ENCODE measurements at regions not wholly inside any gene's neighbourhood (a gene's known extent, or its start where the extent isn't known, plus 50 kb on each side); places are given as distances from the start of the nearest gene placed in this dataset.

DNA sequence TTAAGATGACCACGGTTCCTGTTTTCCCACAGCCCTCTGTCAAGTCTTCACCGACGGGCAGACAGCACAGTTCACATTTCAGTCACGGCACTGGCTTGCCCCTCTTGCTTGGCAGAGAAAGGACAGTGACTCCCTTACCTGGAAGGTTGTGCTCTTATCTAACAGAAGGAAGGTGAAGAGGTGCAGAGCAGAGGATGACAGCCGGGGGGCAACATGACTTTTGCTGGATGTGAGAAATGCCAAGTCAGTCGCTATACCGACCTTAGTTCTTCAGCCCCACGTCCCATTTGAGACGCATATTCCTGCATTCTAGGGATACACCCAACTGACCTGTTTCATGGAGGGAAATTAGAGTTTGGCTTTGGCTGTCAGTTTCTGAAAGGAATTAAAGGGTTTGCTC lies 492.3 kb downstream of the NPIPA7 start:
- in situ Hi-C loops (cut with MboI; ENCODE audit: low pct_unique_long_range_greater_than_20kb, low sequenced_read_pairs, unreplicated experiment): loop anchor here (25.0 kb wide), 2 partner anchors 341 to 716 kb away; no protein-coding TSS in a partner anchor
- no peak for DNase-seq (ENCODE audit: low spot score)
- TF ChIP-seq, protein P1, sequence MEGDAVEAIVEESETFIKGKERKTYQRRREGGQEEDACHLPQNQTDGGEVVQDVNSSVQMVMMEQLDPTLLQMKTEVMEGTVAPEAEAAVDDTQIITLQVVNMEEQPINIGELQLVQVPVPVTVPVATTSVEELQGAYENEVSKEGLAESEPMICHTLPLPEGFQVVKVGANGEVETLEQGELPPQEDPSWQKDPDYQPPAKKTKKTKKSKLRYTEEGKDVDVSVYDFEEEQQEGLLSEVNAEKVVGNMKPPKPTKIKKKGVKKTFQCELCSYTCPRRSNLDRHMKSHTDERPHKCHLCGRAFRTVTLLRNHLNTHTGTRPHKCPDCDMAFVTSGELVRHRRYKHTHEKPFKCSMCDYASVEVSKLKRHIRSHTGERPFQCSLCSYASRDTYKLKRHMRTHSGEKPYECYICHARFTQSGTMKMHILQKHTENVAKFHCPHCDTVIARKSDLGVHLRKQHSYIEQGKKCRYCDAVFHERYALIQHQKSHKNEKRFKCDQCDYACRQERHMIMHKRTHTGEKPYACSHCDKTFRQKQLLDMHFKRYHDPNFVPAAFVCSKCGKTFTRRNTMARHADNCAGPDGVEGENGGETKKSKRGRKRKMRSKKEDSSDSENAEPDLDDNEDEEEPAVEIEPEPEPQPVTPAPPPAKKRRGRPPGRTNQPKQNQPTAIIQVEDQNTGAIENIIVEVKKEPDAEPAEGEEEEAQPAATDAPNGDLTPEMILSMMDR (IDR thresholded peaks at IDR 0.05; ENCODE audit: extremely low read depth, insufficient read depth, missing control alignments): no peak

DNA sequence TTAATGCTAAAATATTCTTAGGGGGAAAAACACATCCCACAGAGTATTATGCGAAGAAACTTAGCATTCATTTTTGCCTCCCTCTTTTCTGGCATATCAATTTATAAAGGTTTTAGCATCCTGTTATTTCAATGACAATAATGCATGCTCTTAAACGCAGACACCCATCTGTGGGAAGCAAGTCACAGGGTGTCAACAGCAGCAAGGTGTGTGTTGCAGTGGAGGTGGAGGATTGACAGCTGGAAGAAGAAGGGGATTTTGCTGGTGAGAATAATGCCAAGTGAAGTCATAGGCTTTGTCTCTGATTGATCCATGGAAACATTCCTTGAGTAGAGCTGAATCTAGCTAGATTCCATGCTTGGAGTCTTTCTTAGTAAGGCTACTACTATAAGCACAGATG lies 498.1 kb downstream of the NPIPA7 start:
- in situ Hi-C loops (cut with MboI; ENCODE audit: low pct_unique_long_range_greater_than_20kb, low sequenced_read_pairs, unreplicated experiment): no loop called here
- DNase-seq (ENCODE audit: low spot score): no peak
- TF ChIP-seq, protein P1 (IDR thresholded peaks at IDR 0.05; ENCODE audit: extremely low read depth, insufficient read depth, missing control alignments): no peak

DNA sequence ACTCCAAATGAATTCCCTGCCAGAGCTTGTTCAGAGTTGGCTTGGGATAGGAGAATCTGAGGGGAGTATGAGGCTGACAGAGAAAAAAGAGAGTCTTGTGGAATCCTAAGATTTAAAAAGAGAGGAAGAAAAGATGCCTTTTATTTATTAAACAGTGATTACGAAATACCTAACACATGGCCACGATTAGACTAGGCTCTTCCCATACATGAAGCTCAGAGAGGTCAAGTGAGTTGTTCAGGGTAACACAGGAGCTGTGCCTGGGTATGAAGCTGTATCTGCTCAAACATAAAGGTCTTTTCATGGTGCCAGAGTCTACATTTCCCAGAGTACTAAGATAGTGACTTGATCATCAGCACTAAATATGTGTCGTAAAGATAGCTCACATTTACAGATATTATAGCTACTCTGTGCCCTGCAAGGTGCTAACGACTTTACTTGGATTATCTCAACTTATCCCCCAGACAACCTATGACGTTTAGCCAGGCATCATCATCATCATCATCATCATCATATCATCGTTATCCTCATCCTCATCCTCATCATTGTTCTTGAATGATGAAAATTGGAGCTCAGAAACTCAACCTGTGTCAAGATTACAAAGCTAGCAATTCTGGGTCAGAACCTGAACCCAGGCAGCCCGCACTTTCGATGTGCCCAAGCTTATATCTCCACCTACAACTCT lies 500.8 kb downstream of the NPIPA7 start:
- TF ChIP-seq, protein P1 (IDR thresholded peaks at IDR 0.05; ENCODE audit: extremely low read depth, insufficient read depth, missing control alignments): no peak
- DNase-seq (ENCODE audit: low spot score): no peak
- in situ Hi-C loops (cut with MboI; ENCODE audit: low pct_unique_long_range_greater_than_20kb, low sequenced_read_pairs, unreplicated experiment): no loop called here

DNA sequence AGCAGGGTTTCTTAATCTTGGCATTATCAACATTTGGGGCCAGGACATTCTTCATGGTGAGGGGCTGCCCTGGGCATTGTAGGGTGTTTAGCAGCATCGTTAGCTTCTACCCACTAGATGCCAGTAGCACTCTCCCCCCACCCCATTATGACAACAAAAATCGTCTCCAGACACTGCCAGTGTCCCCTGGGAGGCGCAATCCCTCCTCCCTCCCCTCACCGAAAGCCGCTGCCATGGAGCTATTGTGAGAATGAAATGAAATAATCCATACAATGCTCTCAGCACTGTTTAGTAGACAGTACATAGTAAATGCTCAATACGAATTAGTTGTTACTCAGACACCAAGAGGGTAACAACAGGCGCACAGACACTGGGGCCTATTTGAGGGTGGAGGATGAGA lies 502.9 kb downstream of the NPIPA7 start:
- DNase-seq (ENCODE audit: low spot score): no peak
- in situ Hi-C loops (cut with MboI; ENCODE audit: low pct_unique_long_range_greater_than_20kb, low sequenced_read_pairs, unreplicated experiment): no loop called here
- TF ChIP-seq, protein P1 (IDR thresholded peaks at IDR 0.05; ENCODE audit: extremely low read depth, insufficient read depth, missing control alignments): no peak

DNA sequence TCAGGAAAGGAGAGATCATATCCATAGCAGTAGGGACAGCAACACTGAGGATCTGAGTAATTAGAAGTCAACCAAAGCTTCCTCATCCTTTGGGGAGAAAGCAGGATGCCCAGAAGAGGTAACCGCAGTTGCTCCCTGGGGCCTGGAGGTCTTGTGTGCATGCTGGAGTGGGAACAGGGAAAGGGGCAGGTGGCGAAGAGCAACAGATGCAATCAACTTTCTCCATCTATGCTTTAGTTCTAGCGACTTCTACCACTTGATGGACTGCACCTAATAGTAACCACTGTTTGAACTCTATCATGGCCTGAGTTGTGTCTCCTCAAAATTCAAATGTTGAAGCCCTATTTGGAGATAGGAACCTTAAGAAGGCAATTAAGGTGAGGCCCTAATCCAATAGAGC lies 503.8 kb downstream of the NPIPA7 start:
- in situ Hi-C loops (cut with MboI; ENCODE audit: low pct_unique_long_range_greater_than_20kb, low sequenced_read_pairs, unreplicated experiment): no loop called here
- TF ChIP-seq, protein P1 (IDR thresholded peaks at IDR 0.05; ENCODE audit: extremely low read depth, insufficient read depth, missing control alignments): no peak
- DNase-seq (ENCODE audit: low spot score): no peak

DNA sequence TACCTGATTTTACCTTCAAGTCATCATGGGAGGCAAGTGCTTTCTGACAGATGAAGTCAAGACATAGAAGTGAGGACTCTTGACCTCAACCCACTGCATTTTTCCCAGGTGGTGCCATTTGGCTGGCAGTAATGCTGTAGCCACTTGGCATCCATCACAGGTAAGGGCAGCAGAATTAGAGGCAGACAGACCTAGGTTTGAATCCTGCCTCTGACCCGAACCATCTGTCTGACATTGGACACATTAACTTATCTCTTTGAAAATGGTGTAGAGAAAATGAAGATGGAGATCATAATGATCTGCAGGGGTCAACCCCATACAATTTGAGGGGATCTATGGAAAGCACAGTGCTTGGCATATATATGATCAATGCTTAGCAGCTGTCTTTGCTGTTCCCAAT lies 505.5 kb downstream of the NPIPA7 start:
- TF ChIP-seq, protein P1 (IDR thresholded peaks at IDR 0.05; ENCODE audit: extremely low read depth, insufficient read depth, missing control alignments): no peak
- no peak for DNase-seq (ENCODE audit: low spot score)
- in situ Hi-C loops (cut with MboI; ENCODE audit: low pct_unique_long_range_greater_than_20kb, low sequenced_read_pairs, unreplicated experiment): no loop called here

Data from GM13977 (cell line).